ENCODE measurements at regions not wholly inside any gene's neighbourhood (a gene's known extent, or its start where the extent isn't known, plus 50 kb on each side); places are given as distances from the start of the nearest gene placed in this dataset.

- H3K9me3 Mint-ChIP-seq, result no peaks in the 10 kb centered on the region
- H3K4me1 Mint-ChIP-seq, result no peaks in the 10 kb centered on the region
- H3K4me3 Mint-ChIP-seq, result no peak overlapping the region
- H3K36me3 Mint-ChIP-seq, result no peaks in the 10 kb centered on the region
- no peak overlapping the region for H3K27ac Mint-ChIP-seq
- H3K27me3 Mint-ChIP-seq, result peaks cover 5% of the 10 kb centered on the region
Measured at GRCh38 chr11:19589567-19590260, 122.9 kb upstream of the NAV2 start.

- Mint-ChIP-seq H3K27me3 (peaks cover 5% of the 10 kb centered on the region), H3K4me1 (no peaks in the 10 kb centered on the region), H3K27ac (no peak overlapping the region), H3K4me3 (no peak overlapping the region), H3K9me3 (no peaks in the 10 kb centered on the region), H3K36me3 (no peaks in the 10 kb centered on the region)
Measured at GRCh38 chr11:19587979-19588378, 124.7 kb upstream of the NAV2 start.

- Mint-ChIP-seq H3K36me3 (no peaks in the 10 kb centered on the region), H3K4me3 (no peak overlapping the region), H3K9me3 (no peaks in the 10 kb centered on the region), H3K27ac (no peak overlapping the region), H3K27me3 (no peaks in the 10 kb centered on the region), H3K4me1 (no peaks in the 10 kb centered on the region)
Measured at GRCh38 chr11:19580646-19581045, 132.0 kb upstream of the NAV2 start.

- Mint-ChIP-seq H3K36me3 (no peaks in the 10 kb centered on the region), H3K9me3 (no peaks in the 10 kb centered on the region), H3K27me3 (no peaks in the 10 kb centered on the region), H3K27ac (no peak overlapping the region), H3K4me1 (no peaks in the 10 kb centered on the region), H3K4me3 (no peak overlapping the region)
Measured at GRCh38 chr11:19579957-19580356, 132.7 kb upstream of the NAV2 start.

- no peaks in the 10 kb centered on the region for H3K4me1 Mint-ChIP-seq
Measured at GRCh38 chr11:19578871-19579270, 133.8 kb upstream of the NAV2 start.

GRCh38 chr11:19577976-19578619, 134.5 kb upstream of the NAV2 start:
- Mint-ChIP-seq H3K27ac (no peak overlapping the region), H3K27me3 (no peaks in the 10 kb centered on the region), H3K36me3 (no peaks in the 10 kb centered on the region), H3K9me3 (no peaks in the 10 kb centered on the region), H3K4me1 (no peaks in the 10 kb centered on the region), H3K4me3 (no peak overlapping the region)

More at GRCh38 chr11:19578871-19579270, 133.8 kb upstream of the NAV2 start:
- no peaks in the 10 kb centered on the region for H3K9me3 Mint-ChIP-seq
- no peaks in the 10 kb centered on the region for H3K27me3 Mint-ChIP-seq
- no peak overlapping the region for H3K27ac Mint-ChIP-seq
- H3K36me3 Mint-ChIP-seq, result no peaks in the 10 kb centered on the region
- H3K4me3 Mint-ChIP-seq, result no peak overlapping the region

- H3K27ac Mint-ChIP-seq, result no peak overlapping the region
- no peaks in the 10 kb centered on the region for H3K36me3 Mint-ChIP-seq
- no peak overlapping the region for H3K4me3 Mint-ChIP-seq
- H3K9me3 Mint-ChIP-seq, result no peaks in the 10 kb centered on the region
- no peaks in the 10 kb centered on the region for H3K4me1 Mint-ChIP-seq
- H3K27me3 Mint-ChIP-seq, result no peaks in the 10 kb centered on the region
Measured at GRCh38 chr11:19577391-19577975, 135.2 kb upstream of the NAV2 start.

- Mint-ChIP-seq H3K27me3 (no peaks in the 10 kb centered on the region), H3K4me3 (no peak overlapping the region), H3K36me3 (no peaks in the 10 kb centered on the region), H3K9me3 (no peaks in the 10 kb centered on the region), H3K4me1 (no peaks in the 10 kb centered on the region), H3K27ac (no peak overlapping the region)
Measured at GRCh38 chr11:19576903-19577302, 135.7 kb upstream of the NAV2 start.

- H3K36me3 Mint-ChIP-seq, result no peaks in the 10 kb centered on the region
- H3K4me3 Mint-ChIP-seq, result no peak overlapping the region
- H3K9me3 Mint-ChIP-seq, result no peaks in the 10 kb centered on the region
- H3K27ac Mint-ChIP-seq, result no peak overlapping the region
- H3K27me3 Mint-ChIP-seq, result peaks cover 2% of the 10 kb centered on the region
- no peaks in the 10 kb centered on the region for H3K4me1 Mint-ChIP-seq
Measured at GRCh38 chr11:19576054-19576453, 136.6 kb upstream of the NAV2 start.

- Mint-ChIP-seq H3K27me3 (peaks cover 4% of the 10 kb centered on the region), H3K4me3 (no peak overlapping the region), H3K36me3 (no peaks in the 10 kb centered on the region), H3K9me3 (no peaks in the 10 kb centered on the region), H3K27ac (no peak overlapping the region), H3K4me1 (no peaks in the 10 kb centered on the region)
Measured at GRCh38 chr11:19574916-19575315, 137.7 kb upstream of the NAV2 start.

- no peak overlapping the region for H3K27ac Mint-ChIP-seq
- H3K36me3 Mint-ChIP-seq, result no peaks in the 10 kb centered on the region
- H3K4me1 Mint-ChIP-seq, result no peaks in the 10 kb centered on the region
- no peaks in the 10 kb centered on the region for H3K9me3 Mint-ChIP-seq
- H3K27me3 Mint-ChIP-seq, result peaks cover 4% of the 10 kb centered on the region
- H3K4me3 Mint-ChIP-seq, result no peak overlapping the region
Measured at GRCh38 chr11:19573666-19574065, 139.0 kb upstream of the NAV2 start.

- no peaks in the 10 kb centered on the region for H3K4me1 Mint-ChIP-seq
- H3K4me3 Mint-ChIP-seq, result no peak overlapping the region
- no peaks in the 10 kb centered on the region for H3K9me3 Mint-ChIP-seq
- H3K36me3 Mint-ChIP-seq, result no peaks in the 10 kb centered on the region
- H3K27me3 Mint-ChIP-seq, result peaks cover 5% of the 10 kb centered on the region
- no peak overlapping the region for H3K27ac Mint-ChIP-seq
Measured at GRCh38 chr11:19571906-19572305, 140.7 kb upstream of the NAV2 start.

GRCh38 chr11:19570889-19571288, 141.7 kb upstream of the NAV2 start:
- Mint-ChIP-seq H3K4me1 (no peaks in the 10 kb centered on the region), H3K27me3 (peaks cover 5% of the 10 kb centered on the region), H3K4me3 (no peak overlapping the region), H3K9me3 (no peaks in the 10 kb centered on the region), H3K27ac (no peak overlapping the region), H3K36me3 (no peaks in the 10 kb centered on the region)

- no peak overlapping the region for H3K27ac Mint-ChIP-seq
- H3K9me3 Mint-ChIP-seq, result no peaks in the 10 kb centered on the region
- no peak overlapping the region for H3K4me3 Mint-ChIP-seq
- no peaks in the 10 kb centered on the region for H3K4me1 Mint-ChIP-seq
- H3K27me3 Mint-ChIP-seq, result peaks cover 5% of the 10 kb centered on the region
- no peaks in the 10 kb centered on the region for H3K36me3 Mint-ChIP-seq
Measured at GRCh38 chr11:19567996-19568395, 144.6 kb upstream of the NAV2 start.

- H3K27ac Mint-ChIP-seq, result no peak overlapping the region
- no peaks in the 10 kb centered on the region for H3K4me1 Mint-ChIP-seq
- no peaks in the 10 kb centered on the region for H3K9me3 Mint-ChIP-seq
- no peaks in the 10 kb centered on the region for H3K36me3 Mint-ChIP-seq
- peaks cover 5% of the 10 kb centered on the region for H3K27me3 Mint-ChIP-seq
- H3K4me3 Mint-ChIP-seq, result no peak overlapping the region
Measured at GRCh38 chr11:19566583-19567379, 145.9 kb upstream of the NAV2 start.

- Mint-ChIP-seq H3K4me3 (no peak overlapping the region), H3K4me1 (no peaks in the 10 kb centered on the region), H3K27me3 (peaks cover 1% of the 10 kb centered on the region), H3K36me3 (no peaks in the 10 kb centered on the region), H3K9me3 (no peaks in the 10 kb centered on the region), H3K27ac (no peak overlapping the region)
Measured at GRCh38 chr11:19565639-19566038, 147.0 kb upstream of the NAV2 start.

Data from activated naive CD4-positive, alpha-beta T cell treated with anti-CD3 and anti-CD28 coated beads, Interleukin-2, amount 50 U/mL, for 24 hours (primary cell).